Posterior vena cava (tissue), 2 donors: ENCODE measurements at regions not wholly inside any gene's neighbourhood (a gene's known extent, or its start where the extent isn't known, plus 50 kb on each side); places are given as distances from the start of the nearest gene placed in this dataset.
A peak's percentile ranks its signal among the peaks of the same experiment; 100 is the strongest.

ENCODE experiments used
- DNase-seq: peaks from one replicate; pipeline ENCODE4 v3.0.0-alpha.2; 2020; ENCODE audit warnings: low spot score
- intact Hi-C, 2 donors: fragments of 100-400 bp; cut with DNase I; formaldehyde crosslinking; loops; one replicate each; pipeline versions ENCODE4 v1.14.1 to v1.14.2; 2022 to 2023
- donor health status: DM: yes; HTN: yes; CAD: no.
- donor health status: DM: yes; HTN: yes; CAD: no.

GRCh38 chr21:35319684-35320283 lies 270.7 kb upstream of the RUNX1 start:
- intact Hi-C loops: no loop called here
- no peak for DNase-seq

GRCh38 chr21:35316933-35317332 lies 267.8 kb upstream of the RUNX1 start:
- DNase-seq: no peak
- intact Hi-C loops: no loop called here

DNA sequence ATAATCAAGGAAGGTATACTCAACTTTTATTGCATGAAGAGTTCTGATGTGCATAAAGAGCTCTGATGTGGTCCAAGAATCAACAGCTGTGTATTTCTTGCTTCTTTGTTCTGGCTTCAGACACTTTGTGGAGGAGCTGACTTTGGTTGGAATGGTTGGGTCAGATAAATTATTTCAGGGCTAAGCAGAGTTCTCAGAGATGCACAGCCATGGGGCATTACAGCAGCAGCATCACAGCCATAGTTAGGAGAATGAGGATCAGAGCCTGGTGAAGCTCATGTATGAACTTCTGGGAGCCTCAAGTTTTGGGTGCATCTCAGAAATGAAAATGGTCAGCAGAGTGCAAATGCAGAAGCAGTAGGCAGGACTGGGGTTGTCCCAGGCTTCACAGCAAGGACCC lies 267.4 kb upstream of the RUNX1 start:
- no peak for DNase-seq
- intact Hi-C loops: no loop called here

DNA sequence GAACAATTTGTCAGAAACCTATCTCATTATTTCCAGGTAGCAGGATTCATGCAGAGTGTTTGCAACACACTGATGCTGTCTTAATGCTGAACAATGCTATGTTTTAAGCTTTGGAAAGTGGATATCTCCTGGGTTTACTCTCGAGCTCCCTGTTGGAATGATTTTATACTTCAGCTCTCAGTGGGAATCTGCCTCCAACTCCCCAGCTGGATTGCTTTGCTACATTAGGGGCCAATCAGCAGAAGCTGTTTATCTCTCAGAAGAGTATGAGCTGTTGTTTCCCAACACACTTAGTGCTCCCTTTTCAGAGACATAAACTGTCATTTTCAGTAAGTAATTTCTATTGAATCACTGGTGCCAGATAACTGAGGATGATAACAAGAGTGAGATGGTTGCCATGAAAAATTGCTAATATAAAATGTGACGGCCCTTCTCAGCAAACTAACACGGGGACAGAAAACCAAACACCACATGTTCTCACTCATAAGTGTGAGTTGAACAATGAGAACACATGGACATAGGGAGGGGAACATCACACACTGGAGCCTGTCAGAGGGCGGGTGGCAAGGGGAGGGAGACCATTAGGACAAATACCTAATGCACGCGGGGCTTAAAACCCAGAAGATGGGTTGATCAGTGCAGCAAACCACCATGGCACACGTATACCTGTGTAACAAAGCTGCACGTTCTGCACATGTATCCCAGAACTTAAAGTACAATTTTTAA lies 265.9 kb upstream of the RUNX1 start:
- DNase-seq: no peak
- intact Hi-C loops: no loop called here

- intact Hi-C loops: no loop called here
- no peak for DNase-seq
Measured at GRCh38 chr21:35311985-35312384, 262.9 kb upstream of the RUNX1 start.

DNA sequence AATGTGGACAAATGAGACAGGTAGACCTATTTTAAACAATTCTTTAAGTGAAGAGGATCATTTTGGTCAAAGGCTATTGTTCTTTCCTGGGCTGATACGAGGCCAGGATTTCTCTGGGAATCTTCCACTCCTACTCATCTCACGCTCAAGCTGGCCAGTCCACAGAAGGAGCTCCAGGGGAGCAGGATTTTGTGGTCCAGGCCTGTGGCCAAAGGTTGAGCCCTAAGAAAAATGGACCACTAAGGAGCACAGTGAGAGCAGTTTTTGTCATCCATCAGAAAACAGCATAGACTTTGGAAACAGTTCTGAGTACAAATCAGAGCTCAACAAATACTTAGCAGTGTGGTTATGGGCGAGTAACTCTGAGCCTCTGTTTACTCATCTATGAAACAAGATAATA lies 260.2 kb upstream of the RUNX1 start:
- no peak for DNase-seq
- intact Hi-C loops: no loop called here

DNA sequence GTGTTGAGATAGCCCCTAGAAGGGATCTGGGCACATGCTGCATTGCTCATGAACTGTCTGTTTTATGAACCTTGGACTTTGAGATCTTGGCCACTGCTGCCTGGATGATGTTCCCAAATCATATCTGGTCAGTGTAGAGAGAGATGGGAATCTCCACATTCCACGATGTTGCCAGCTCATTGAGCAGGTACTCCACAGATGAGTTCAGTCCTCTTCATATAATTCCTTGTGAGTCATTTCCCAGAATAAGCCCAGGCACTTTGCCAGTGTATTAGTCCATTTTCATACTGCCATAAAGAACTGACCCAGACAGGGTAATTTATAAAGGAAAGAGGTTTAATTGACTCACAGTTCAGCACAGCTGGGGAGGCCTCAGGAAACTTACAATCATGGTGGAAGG lies 254.0 kb upstream of the RUNX1 start:
- no peak for DNase-seq
- intact Hi-C loops: no loop called here

DNA sequence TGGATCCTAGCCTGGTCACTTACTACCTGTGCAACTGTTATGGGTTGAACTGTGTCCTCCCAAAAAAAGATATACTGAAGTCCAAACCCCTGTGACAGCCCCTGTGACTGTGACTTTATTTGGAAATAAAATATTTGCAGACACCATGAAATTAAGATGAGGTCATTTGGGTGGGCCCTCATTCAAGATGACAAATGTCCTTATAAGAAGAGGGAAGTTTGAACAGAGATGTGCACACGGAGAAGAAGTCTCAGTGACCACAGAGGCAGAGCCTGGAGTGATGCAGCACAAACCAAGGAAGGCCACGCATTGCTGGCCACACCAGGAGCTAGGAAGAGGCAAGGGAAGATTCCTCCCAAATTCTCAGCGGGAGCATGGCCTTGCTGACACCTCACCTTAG lies 249.7 kb upstream of the RUNX1 start:
- intact Hi-C loops: no loop called here
- DNase-seq: no peak

- intact Hi-C loops: no loop called here
- no peak for DNase-seq
Measured at GRCh38 chr21:35297665-35298064, 248.6 kb upstream of the RUNX1 start.

- no peak for DNase-seq
- intact Hi-C loops: no loop called here
Measured at GRCh38 chr21:35294231-35294898, 245.3 kb upstream of the RUNX1 start.

GRCh38 chr21:35291973-35292627 lies 243.0 kb upstream of the RUNX1 start:
- intact Hi-C loops: no loop called here
- no peak for DNase-seq

- intact Hi-C loops: no loop called here
- no peak for DNase-seq
Measured at GRCh38 chr21:35291034-35291433, 241.9 kb upstream of the RUNX1 start.

DNA sequence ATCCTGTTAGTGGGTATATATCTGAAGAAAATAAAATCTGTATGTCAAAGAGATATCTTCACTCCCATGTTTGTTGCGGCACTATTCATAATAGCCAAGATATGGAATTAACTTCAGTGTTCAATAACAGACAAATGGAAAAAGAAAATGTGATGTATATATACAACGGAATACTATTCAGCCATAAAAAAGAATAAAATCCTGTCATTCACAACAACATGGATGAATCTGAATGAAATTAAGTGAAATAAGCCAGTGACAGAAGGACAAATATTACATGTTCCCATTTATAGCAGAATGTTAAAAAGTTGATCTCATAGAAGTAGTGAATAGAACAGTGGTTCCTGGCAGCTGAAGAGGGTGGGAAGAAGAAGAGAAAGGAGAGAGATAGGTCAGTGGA lies 239.1 kb upstream of the RUNX1 start:
- intact Hi-C loops: no loop called here
- DNase-seq: no peak

DNA sequence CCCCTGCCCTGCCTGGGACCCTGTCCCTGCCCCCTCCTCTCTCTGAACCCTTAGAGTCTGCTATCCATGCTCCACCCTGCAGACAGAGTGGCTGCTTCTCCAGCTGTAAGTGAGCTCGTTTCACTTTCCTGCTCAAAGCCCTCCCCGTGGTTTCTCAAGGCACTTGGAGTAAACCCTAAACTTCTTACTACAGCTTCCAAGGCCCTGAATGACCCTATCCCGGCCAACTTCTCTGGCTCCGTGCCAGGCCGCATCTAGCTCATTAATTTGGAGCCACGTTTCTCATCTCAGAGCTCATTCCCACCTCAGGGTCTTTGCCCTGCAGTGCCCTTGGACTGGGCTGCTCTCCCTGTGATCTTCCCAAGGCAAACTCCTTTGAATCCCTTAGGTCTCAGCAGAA lies 235.1 kb upstream of the RUNX1 start:
- intact Hi-C loops: no loop called here
- peak; percentile 83 for DNase-seq

GRCh38 chr21:35282944-35283343 lies 233.8 kb upstream of the RUNX1 start:
- intact Hi-C loops: no loop called here

DNA sequence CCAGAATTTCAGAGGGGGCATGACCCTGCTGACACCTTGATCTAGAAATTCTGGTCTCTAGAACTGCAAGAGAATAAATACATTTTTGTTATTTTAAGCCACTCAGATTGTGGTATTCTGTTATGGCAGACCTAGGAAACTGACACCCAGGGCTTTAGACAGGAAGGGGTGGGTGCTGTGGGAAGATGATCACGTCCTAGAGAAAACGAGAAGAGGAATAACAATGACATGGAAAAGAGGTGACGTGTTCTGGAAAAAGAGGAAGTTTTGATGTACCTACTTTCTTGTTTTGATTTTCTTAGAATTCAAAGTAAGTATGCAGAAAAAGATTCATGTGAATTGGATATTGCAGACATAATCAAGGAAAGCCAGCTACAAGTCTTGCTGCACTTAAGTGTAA lies 232.9 kb upstream of the RUNX1 start:
- intact Hi-C loops: no loop called here
- no peak for DNase-seq

More at GRCh38 chr21:35282944-35283343, 233.8 kb upstream of the RUNX1 start:
- no peak for DNase-seq

GRCh38 chr21:35280231-35280630 lies 231.1 kb upstream of the RUNX1 start:
- intact Hi-C loops: no loop called here
- no peak for DNase-seq

GRCh38 chr21:35275776-35276175 lies 226.7 kb upstream of the RUNX1 start:
- DNase-seq: no peak
- intact Hi-C loops: no loop called here

GRCh38 chr21:35274923-35275322 lies 225.8 kb upstream of the RUNX1 start:
- intact Hi-C loops: no loop called here
- DNase-seq: no peak

GRCh38 chr21:35274090-35274489 lies 225.0 kb upstream of the RUNX1 start:
- intact Hi-C loops: no loop called here
- DNase-seq: no peak
